ENCODE measurements at regions not wholly inside any gene's neighbourhood (a gene's known extent, or its start where the extent isn't known, plus 50 kb on each side); places are given as distances from the start of the nearest gene placed in this dataset.
"Not testable (repeated sequence)": the region's sequence is repeated elsewhere in the genome, so short reads cannot be mapped to it uniquely, and the experiment has no call there.

DNA sequence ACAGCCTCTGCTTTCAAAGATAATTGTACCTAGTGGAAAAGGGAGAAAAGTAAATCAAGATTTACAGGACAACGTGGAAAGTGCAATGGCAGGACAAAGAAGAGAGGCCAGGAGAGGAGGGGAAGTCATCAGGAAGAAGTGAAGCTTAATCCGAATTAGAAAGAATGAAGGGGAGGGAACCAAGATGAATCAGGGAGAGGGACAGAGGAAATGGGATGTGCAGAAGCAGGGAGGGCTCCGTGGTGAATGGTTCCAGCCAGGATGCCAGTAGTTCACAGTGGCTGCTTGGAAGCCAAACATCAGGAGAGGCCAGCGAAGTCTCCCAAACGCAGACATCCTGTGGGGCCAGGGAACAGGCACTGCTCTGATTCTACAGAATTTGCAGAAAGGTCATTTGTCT is 144.4 kb downstream of the LIG4 start:
- Histone ChIP-seq H3K9me3 (peaks cover 0 to 4% (median 0%) of the 10 kb centered on the region in 4 donors), H3K4me1 (no peaks in the 10 kb centered on the region), H3K36me3 (no peaks in the 10 kb centered on the region), H3K4me3 (no peak overlapping the region), H3K27ac (replicated peaks in 1 of 4) (no peak overlapping the region), H3K27me3 (no peaks in the 10 kb centered on the region)
- intact Hi-C loops (cut with DNase I): no loop called here
- TF ChIP-seq POLR2A (IDR thresholded peaks at IDR 0.05; ENCODE audit: low read depth) (no peak), POLR2AphosphoS5 (IDR thresholded peaks at IDR 0.05) (no peak), EP300 (IDR thresholded peaks at IDR 0.05) (no peak)
- no peak for DNase-seq (ENCODE audit: extremely low spot score)
- WGBS: 29% methylated on average over 5 of the region's 5 CpGs

DNA sequence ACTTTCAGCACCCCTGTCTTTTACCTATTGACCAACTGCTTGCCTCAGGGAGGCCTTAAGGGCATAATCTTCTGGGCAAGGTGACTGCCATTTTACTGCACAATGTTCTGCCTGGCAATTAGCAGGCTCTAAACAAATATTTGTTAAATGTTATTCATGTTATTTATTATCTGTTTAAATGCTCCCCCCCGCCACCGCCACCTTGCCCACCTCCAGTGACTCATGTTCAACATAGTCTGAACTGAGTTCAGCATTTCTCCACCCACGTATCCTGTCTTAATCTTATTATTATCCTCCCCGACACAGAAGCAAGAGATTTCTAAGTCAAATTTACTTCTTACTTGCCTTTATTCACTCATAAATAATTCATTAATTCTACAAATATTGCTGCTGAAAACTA is 144.8 kb downstream of the LIG4 start:
- intact Hi-C loops (cut with DNase I): no loop called here
- TF ChIP-seq POLR2AphosphoS5 (IDR thresholded peaks at IDR 0.05): no peak
- TF ChIP-seq POLR2A (IDR thresholded peaks at IDR 0.05; ENCODE audit: low read depth): no peak
- TF ChIP-seq EP300 (IDR thresholded peaks at IDR 0.05): no peak
- TF ChIP-seq, protein P1, sequence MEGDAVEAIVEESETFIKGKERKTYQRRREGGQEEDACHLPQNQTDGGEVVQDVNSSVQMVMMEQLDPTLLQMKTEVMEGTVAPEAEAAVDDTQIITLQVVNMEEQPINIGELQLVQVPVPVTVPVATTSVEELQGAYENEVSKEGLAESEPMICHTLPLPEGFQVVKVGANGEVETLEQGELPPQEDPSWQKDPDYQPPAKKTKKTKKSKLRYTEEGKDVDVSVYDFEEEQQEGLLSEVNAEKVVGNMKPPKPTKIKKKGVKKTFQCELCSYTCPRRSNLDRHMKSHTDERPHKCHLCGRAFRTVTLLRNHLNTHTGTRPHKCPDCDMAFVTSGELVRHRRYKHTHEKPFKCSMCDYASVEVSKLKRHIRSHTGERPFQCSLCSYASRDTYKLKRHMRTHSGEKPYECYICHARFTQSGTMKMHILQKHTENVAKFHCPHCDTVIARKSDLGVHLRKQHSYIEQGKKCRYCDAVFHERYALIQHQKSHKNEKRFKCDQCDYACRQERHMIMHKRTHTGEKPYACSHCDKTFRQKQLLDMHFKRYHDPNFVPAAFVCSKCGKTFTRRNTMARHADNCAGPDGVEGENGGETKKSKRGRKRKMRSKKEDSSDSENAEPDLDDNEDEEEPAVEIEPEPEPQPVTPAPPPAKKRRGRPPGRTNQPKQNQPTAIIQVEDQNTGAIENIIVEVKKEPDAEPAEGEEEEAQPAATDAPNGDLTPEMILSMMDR (IDR thresholded peaks at IDR 0.05): no peak
- H3K4me3 ChIP-seq: no peak overlapping the region
- H3K27ac ChIP-seq (replicated peaks in 1 of 4): no peak overlapping the region
- H3K36me3 ChIP-seq: no peaks in the 10 kb centered on the region
- no peaks in the 10 kb centered on the region for H3K4me1 ChIP-seq
- DNase-seq (ENCODE audit: extremely low spot score): no peak
- H3K27me3 ChIP-seq: no peaks in the 10 kb centered on the region
- peaks cover 0 to 4% (median 0%) of the 10 kb centered on the region in 4 donors for H3K9me3 ChIP-seq
- 75% methylated on average over 4 of the region's 4 CpGs for WGBS

DNA sequence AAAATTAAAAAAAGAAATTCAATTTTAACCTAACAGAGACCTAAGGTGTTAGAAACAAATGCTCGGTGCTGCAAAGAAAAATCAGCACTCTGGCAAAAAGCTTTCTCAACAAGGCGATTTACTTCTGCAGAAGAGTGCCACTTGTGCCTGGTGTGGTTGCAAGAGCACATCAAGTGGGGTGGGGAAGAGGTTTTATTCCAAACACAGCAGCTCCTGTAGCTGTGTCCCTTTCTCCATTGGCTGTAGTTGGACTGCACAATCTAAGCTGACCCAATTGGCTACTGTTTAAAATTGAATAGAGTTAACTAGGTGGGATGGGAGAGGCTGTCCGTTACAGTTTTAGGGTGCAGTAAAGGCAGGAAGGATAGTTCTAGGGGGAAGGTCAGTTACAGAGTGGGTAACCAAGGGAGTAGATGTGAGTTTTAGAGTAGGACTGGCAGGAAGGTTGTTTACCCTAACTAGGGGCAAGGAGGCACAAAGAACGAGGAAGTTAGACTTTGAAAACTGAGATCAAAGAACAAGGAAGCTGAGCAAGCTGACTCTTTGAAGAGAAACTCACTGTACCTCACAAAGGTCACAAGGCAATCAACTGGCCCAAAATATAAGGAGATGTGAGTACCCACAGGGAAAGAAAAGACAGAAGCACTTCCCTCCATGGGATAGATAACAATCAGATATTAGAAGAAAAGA is 145.7 kb downstream of the LIG4 start:
- intact Hi-C loops (cut with DNase I): no loop called here
- no peak for TF ChIP-seq POLR2A (IDR thresholded peaks at IDR 0.05; ENCODE audit: low read depth)
- no peak for TF ChIP-seq EP300 (IDR thresholded peaks at IDR 0.05)
- TF ChIP-seq, protein P1 (IDR thresholded peaks at IDR 0.05): no peak
- no peak overlapping the region for H3K27ac ChIP-seq (replicated peaks in 1 of 4)
- H3K9me3 ChIP-seq: peaks cover 0 to 4% (median 0%) of the 10 kb centered on the region in 4 donors
- H3K4me1 ChIP-seq: no peaks in the 10 kb centered on the region
- DNase-seq (ENCODE audit: extremely low spot score): no peak
- no peaks in the 10 kb centered on the region for H3K36me3 ChIP-seq
- WGBS: 58% methylated on average over 4 of the region's 4 CpGs
- no peak overlapping the region for H3K4me3 ChIP-seq
- no peaks in the 10 kb centered on the region for H3K27me3 ChIP-seq

DNA sequence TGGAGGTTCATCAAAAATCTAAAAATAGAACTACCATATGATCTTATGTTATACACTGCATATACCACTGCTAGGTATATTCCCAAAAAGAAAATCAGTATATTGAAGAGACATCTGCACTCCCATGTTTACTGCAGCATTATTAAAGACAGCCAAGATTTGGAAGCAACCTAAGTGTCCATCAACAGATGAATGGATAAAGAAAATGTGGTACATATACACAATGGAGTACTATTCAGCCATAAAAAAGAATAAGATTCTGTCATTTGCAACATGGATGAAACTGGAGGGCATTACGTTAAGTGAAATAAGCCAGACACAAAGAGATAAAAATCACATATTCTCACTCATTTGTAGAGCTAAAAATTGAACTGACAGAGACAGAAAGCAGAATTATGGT is 151.0 kb downstream of the LIG4 start:
- DNase-seq (ENCODE audit: extremely low spot score); H3K4me1 ChIP-seq; H3K9me3 ChIP-seq; intact Hi-C loops (cut with DNase I); H3K36me3 ChIP-seq; H3K4me3 ChIP-seq; H3K27ac ChIP-seq (replicated peaks in 1 of 4); H3K27me3 ChIP-seq: not testable (repeated sequence)
- 60% methylated on average over 1 of the region's 1 CpG for WGBS

DNA sequence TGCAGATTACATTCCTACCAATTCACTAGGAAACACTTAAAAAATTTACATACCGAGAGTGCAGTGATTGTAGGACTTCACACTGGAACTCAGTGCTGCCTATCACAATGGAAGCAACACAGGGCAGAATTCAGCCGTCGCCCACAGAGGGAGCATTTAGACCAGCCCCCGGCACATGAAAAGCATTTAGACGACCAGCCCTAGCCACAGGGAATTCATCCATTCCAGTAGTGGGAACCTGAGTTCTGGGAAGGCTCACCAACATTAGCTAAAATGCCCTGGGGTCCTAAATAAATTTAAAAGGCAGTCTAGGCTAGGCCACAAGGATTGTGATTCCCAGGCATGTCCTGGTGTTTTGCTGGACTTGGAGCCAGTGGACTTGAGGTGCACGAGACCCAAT is 155.2 kb downstream of the LIG4 start:
- H3K9me3 ChIP-seq: peaks cover 0 to 4% (median 0%) of the 10 kb centered on the region in 4 donors
- TF ChIP-seq, protein P1 (IDR thresholded peaks at IDR 0.05): no peak
- TF ChIP-seq POLR2AphosphoS5 (IDR thresholded peaks at IDR 0.05) (no peak), EP300 (IDR thresholded peaks at IDR 0.05) (no peak), POLR2A (IDR thresholded peaks at IDR 0.05; ENCODE audit: low read depth) (no peak)
- no peaks in the 10 kb centered on the region for H3K36me3 ChIP-seq
- H3K4me1 ChIP-seq: no peaks in the 10 kb centered on the region
- DNase-seq (ENCODE audit: extremely low spot score): no peak
- 77% methylated on average over 6 of the region's 6 CpGs for WGBS
- H3K4me3 ChIP-seq: no peak overlapping the region
- intact Hi-C loops (cut with DNase I): no loop called here
- no peak overlapping the region for H3K27ac ChIP-seq (replicated peaks in 1 of 4)
- H3K27me3 ChIP-seq: no peaks in the 10 kb centered on the region

DNA sequence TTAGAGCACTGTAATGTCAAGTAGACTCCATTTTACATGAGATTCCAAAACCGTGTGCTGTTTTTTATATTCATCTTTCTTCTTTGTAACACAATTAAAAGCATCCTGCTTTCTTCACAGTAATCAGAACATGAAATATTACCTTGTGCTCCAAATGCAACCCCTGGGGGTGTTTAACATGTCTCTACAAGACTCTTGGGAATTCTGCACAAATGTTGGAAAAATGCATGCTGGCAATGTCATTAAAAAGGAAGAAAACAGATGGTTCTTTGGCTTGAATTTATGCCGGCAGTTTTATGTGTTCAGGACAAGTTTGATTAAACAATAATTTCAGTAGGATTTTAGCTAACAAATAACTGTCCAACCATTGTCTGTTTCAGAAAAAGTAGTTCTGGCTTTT is 159.1 kb downstream of the LIG4 start:
- no peak overlapping the region for H3K4me3 ChIP-seq
- no peaks in the 10 kb centered on the region for H3K27me3 ChIP-seq
- H3K4me1 ChIP-seq: no peaks in the 10 kb centered on the region
- H3K27ac ChIP-seq (replicated peaks in 1 of 4): no peak overlapping the region
- WGBS: 35% methylated on average over 2 of the region's 2 CpGs
- no peaks in the 10 kb centered on the region for H3K9me3 ChIP-seq
- intact Hi-C loops (cut with DNase I): no loop called here
- TF ChIP-seq POLR2A (IDR thresholded peaks at IDR 0.05; ENCODE audit: low read depth): no peak
- TF ChIP-seq POLR2AphosphoS5 (IDR thresholded peaks at IDR 0.05): no peak
- no peak for TF ChIP-seq EP300 (IDR thresholded peaks at IDR 0.05)
- TF ChIP-seq, protein P1 (IDR thresholded peaks at IDR 0.05): no peak
- no peaks in the 10 kb centered on the region for H3K36me3 ChIP-seq
- DNase-seq (ENCODE audit: extremely low spot score): no peak
